ENCODE measurements at regions not wholly inside any gene's neighbourhood (a gene's known extent, or its start where the extent isn't known, plus 50 kb on each side); places are given as distances from the start of the nearest gene placed in this dataset.

DNA sequence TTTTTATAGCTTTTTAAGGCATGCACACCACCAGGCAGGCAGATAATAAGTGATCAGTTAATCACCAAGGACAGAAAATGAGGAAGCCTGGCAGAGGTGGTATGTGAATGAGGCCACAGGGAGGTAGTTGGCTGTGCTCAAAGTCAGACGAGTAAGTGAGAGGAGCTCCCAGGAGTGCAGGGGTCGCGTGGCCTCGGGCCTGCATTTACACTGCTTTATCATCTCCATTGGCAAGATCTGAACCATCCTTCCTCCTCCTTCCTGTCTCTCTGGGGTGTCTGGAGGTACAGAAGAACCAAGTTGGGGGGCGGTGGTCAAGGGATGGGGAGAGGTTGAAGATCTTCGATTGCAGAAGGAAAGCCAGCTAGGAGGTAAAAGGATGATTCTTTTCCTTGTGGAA is 320.1 kb downstream of the SOX9 start:
- Histone ChIP-seq H3K27ac (ENCODE audit: low read depth) (no peak overlapping the region), H3K4me2 (no peak overlapping the region), H2AFZ (no peak overlapping the region), H3F3A (replicated peaks; ENCODE audit: low read depth) (no peaks in the 10 kb centered on the region), H3K27me3 (ENCODE audit: insufficient read depth) (no peaks in the 10 kb centered on the region), H3K36me3 (ENCODE audit: insufficient read depth) (no peaks in the 10 kb centered on the region), H3K79me2 (replicated peaks; ENCODE audit: insufficient read depth) (no peaks in the 10 kb centered on the region), H3K9me2 (ENCODE audit: insufficient read depth) (peaks cover 5% of the 10 kb centered on the region; the same call in 1 of the 2 replicates), H3K4me3 (no peak overlapping the region), H4K20me1 (replicated peaks; ENCODE audit: insufficient read depth) (no peaks in the 10 kb centered on the region), H3K4me1 (ENCODE audit: insufficient read depth) (no peaks in the 10 kb centered on the region)
- H3K9me3 Mint-ChIP-seq, result peaks cover 12% of the 10 kb centered on the region
- TF ChIP-seq, protein P1, sequence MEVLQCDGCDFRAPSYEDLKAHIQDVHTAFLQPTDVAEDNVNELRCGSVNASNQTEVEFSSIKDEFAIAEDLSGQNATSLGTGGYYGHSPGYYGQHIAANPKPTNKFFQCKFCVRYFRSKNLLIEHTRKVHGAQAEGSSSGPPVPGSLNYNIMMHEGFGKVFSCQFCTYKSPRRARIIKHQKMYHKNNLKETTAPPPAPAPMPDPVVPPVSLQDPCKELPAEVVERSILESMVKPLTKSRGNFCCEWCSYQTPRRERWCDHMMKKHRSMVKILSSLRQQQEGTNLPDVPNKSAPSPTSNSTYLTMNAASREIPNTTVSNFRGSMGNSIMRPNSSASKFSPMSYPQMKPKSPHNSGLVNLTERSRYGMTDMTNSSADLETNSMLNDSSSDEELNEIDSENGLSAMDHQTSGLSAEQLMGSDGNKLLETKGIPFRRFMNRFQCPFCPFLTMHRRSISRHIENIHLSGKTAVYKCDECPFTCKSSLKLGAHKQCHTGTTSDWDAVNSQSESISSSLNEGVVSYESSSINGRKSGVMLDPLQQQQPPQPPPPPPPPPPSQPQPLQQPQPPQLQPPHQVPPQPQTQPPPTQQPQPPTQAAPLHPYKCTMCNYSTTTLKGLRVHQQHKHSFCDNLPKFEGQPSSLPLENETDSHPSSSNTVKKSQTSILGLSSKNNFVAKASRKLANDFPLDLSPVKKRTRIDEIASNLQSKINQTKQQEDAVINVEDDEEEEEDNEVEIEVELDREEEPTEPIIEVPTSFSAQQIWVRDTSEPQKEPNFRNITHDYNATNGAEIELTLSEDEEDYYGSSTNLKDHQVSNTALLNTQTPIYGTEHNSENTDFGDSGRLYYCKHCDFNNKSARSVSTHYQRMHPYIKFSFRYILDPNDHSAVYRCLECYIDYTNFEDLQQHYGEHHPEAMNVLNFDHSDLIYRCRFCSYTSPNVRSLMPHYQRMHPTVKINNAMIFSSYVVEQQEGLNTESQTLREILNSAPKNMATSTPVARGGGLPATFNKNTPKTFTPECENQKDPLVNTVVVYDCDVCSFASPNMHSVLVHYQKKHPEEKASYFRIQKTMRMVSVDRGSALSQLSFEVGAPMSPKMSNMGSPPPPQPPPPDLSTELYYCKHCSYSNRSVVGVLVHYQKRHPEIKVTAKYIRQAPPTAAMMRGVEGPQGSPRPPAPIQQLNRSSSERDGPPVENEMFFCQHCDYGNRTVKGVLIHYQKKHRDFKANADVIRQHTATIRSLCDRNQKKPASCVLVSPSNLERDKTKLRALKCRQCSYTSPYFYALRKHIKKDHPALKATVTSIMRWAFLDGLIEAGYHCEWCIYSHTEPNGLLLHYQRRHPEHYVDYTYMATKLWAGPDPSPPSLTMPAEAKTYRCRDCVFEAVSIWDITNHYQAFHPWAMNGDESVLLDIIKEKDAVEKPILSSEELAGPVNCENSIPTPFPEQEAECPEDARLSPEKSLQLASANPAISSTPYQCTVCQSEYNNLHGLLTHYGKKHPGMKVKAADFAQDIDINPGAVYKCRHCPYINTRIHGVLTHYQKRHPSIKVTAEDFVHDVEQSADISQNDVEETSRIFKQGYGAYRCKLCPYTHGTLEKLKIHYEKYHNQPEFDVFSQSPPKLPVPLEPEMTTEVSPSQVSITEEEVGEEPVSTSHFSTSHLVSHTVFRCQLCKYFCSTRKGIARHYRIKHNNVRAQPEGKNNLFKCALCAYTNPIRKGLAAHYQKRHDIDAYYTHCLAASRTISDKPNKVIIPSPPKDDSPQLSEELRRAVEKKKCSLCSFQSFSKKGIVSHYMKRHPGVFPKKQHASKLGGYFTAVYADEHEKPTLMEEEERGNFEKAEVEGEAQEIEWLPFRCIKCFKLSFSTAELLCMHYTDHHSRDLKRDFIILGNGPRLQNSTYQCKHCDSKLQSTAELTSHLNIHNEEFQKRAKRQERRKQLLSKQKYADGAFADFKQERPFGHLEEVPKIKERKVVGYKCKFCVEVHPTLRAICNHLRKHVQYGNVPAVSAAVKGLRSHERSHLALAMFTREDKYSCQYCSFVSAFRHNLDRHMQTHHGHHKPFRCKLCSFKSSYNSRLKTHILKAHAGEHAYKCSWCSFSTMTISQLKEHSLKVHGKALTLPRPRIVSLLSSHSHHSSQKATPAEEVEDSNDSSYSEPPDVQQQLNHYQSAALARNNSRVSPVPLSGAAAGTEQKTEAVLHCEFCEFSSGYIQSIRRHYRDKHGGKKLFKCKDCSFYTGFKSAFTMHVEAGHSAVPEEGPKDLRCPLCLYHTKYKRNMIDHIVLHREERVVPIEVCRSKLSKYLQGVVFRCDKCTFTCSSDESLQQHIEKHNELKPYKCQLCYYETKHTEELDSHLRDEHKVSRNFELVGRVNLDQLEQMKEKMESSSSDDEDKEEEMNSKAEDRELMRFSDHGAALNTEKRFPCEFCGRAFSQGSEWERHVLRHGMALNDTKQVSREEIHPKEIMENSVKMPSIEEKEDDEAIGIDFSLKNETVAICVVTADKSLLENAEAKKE (CRISPR knock-in tag; IDR thresholded peaks at IDR 0.05), result no peak
- TF ChIP-seq ZNF331 (CRISPR knock-in tag; IDR thresholded peaks at IDR 0.05; ENCODE audit: low read depth), result no peak
- no peak for TF ChIP-seq POLR2AphosphoS5 (IDR thresholded peaks at IDR 0.05; ENCODE audit: low read depth)
- no peak for TF ChIP-seq STAT1 (IDR thresholded peaks at IDR 0.05; ENCODE audit: unreplicated experiment)
- TF ChIP-seq CREB1 (CRISPR knock-in tag; IDR thresholded peaks at IDR 0.05; ENCODE audit: low read depth), result no peak
- TF ChIP-seq, protein P2, sequence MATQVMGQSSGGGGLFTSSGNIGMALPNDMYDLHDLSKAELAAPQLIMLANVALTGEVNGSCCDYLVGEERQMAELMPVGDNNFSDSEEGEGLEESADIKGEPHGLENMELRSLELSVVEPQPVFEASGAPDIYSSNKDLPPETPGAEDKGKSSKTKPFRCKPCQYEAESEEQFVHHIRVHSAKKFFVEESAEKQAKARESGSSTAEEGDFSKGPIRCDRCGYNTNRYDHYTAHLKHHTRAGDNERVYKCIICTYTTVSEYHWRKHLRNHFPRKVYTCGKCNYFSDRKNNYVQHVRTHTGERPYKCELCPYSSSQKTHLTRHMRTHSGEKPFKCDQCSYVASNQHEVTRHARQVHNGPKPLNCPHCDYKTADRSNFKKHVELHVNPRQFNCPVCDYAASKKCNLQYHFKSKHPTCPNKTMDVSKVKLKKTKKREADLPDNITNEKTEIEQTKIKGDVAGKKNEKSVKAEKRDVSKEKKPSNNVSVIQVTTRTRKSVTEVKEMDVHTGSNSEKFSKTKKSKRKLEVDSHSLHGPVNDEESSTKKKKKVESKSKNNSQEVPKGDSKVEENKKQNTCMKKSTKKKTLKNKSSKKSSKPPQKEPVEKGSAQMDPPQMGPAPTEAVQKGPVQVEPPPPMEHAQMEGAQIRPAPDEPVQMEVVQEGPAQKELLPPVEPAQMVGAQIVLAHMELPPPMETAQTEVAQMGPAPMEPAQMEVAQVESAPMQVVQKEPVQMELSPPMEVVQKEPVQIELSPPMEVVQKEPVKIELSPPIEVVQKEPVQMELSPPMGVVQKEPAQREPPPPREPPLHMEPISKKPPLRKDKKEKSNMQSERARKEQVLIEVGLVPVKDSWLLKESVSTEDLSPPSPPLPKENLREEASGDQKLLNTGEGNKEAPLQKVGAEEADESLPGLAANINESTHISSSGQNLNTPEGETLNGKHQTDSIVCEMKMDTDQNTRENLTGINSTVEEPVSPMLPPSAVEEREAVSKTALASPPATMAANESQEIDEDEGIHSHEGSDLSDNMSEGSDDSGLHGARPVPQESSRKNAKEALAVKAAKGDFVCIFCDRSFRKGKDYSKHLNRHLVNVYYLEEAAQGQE (IDR thresholded peaks at IDR 0.05; ENCODE audit: unreplicated experiment), result no peak
- no peak for TF ChIP-seq ZNF114 (CRISPR knock-in tag; IDR thresholded peaks at IDR 0.05)
- no peak for TF ChIP-seq EZH2phosphoT487 (IDR thresholded peaks at IDR 0.05; ENCODE audit: unreplicated experiment)
- no peak for TF ChIP-seq JUNB (IDR thresholded peaks at IDR 0.05; ENCODE audit: unreplicated experiment)
- TF ChIP-seq, protein P3, sequence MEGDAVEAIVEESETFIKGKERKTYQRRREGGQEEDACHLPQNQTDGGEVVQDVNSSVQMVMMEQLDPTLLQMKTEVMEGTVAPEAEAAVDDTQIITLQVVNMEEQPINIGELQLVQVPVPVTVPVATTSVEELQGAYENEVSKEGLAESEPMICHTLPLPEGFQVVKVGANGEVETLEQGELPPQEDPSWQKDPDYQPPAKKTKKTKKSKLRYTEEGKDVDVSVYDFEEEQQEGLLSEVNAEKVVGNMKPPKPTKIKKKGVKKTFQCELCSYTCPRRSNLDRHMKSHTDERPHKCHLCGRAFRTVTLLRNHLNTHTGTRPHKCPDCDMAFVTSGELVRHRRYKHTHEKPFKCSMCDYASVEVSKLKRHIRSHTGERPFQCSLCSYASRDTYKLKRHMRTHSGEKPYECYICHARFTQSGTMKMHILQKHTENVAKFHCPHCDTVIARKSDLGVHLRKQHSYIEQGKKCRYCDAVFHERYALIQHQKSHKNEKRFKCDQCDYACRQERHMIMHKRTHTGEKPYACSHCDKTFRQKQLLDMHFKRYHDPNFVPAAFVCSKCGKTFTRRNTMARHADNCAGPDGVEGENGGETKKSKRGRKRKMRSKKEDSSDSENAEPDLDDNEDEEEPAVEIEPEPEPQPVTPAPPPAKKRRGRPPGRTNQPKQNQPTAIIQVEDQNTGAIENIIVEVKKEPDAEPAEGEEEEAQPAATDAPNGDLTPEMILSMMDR (conservative IDR thresholded peaks at IDR 0.05; ENCODE audit: low read depth in 2 of 2), result no peak
- no peak for TF ChIP-seq NANOG (IDR thresholded peaks at IDR 0.05; ENCODE audit: borderline replicate concordance)
- TF ChIP-seq, protein P4, sequence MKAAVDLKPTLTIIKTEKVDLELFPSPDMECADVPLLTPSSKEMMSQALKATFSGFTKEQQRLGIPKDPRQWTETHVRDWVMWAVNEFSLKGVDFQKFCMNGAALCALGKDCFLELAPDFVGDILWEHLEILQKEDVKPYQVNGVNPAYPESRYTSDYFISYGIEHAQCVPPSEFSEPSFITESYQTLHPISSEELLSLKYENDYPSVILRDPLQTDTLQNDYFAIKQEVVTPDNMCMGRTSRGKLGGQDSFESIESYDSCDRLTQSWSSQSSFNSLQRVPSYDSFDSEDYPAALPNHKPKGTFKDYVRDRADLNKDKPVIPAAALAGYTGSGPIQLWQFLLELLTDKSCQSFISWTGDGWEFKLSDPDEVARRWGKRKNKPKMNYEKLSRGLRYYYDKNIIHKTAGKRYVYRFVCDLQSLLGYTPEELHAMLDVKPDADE (IDR thresholded peaks at IDR 0.05), result no peak
- TF ChIP-seq EZH2 (IDR thresholded peaks at IDR 0.05; ENCODE audit: low read depth, unreplicated experiment), result no peak
- peaks cover 5% of the 10 kb centered on the region; the same call in 1 of the 3 replicates for H3K36me3 Mint-ChIP-seq (ENCODE audit: low read depth)
- ATAC-seq (no peak), DNase-seq (ENCODE audit: low spot score) (no peak)
- H3K4me1 Mint-ChIP-seq, result no peaks in the 10 kb centered on the region
- no peak overlapping the region for H3K4me3 Mint-ChIP-seq
- no peak overlapping the region for H3K27ac Mint-ChIP-seq
- peaks cover 4% of the 10 kb centered on the region for H3K27me3 Mint-ChIP-seq (ENCODE audit: insufficient read depth, low read depth, poor library complexity)

Measured in GM23338 (cell line).